RKO (cell line): ENCODE measurements at regions not wholly inside any gene's neighbourhood (a gene's known extent, or its start where the extent isn't known, plus 50 kb on each side); places are given as distances from the start of the nearest gene placed in this dataset.

ENCODE experiments used
- DNase-seq: peaks from one replicate; pipeline ENCODE4 v3.0.0-alpha.2; 2016; ENCODE audit warnings: low spot score

- no peak for DNase-seq
These were observed 224.4 kb upstream of the GALNT17 start for GRCh38 chr7:70907259-70908247.

GRCh38 chr7:70913924-70914323 is 218.0 kb upstream of the GALNT17 start:
- no peak for DNase-seq

GRCh38 chr7:70915067-70915466 is 216.9 kb upstream of the GALNT17 start:
- DNase-seq: no peak

- no peak for DNase-seq
These were observed 212.4 kb upstream of the GALNT17 start for GRCh38 chr7:70919481-70920073.

- DNase-seq: no peak
These were observed 211.1 kb upstream of the GALNT17 start for GRCh38 chr7:70920876-70921275.

GRCh38 chr7:70923181-70923845 is 208.6 kb upstream of the GALNT17 start:
- DNase-seq: no peak

- DNase-seq: no peak
These were observed 206.4 kb upstream of the GALNT17 start for GRCh38 chr7:70925411-70926115.

- no peak for DNase-seq
These were observed 205.3 kb upstream of the GALNT17 start for GRCh38 chr7:70926666-70927065.

- no peak for DNase-seq
These were observed 196.6 kb upstream of the GALNT17 start for GRCh38 chr7:70935311-70935710.

GRCh38 chr7:70935854-70936253 is 196.1 kb upstream of the GALNT17 start:
- no peak for DNase-seq

GRCh38 chr7:70937424-70937823 is 194.5 kb upstream of the GALNT17 start:
- no peak for DNase-seq

- DNase-seq: no peak
These were observed 191.3 kb upstream of the GALNT17 start for GRCh38 chr7:70940597-70940996.

- no peak for DNase-seq
These were observed 189.2 kb upstream of the GALNT17 start for GRCh38 chr7:70942791-70943190.

- DNase-seq: no peak
These were observed 187.4 kb upstream of the GALNT17 start for GRCh38 chr7:70944516-70944915.

GRCh38 chr7:70947181-70947580 is 184.8 kb upstream of the GALNT17 start:
- no peak for DNase-seq

GRCh38 chr7:70949862-70950261 is 182.1 kb upstream of the GALNT17 start:
- DNase-seq: no peak

GRCh38 chr7:70951271-70951962 is 180.5 kb upstream of the GALNT17 start:
- DNase-seq: no peak

- no peak for DNase-seq
These were observed 179.6 kb upstream of the GALNT17 start for GRCh38 chr7:70952311-70952710.

GRCh38 chr7:70953331-70953741 is 178.6 kb upstream of the GALNT17 start:
- no peak for DNase-seq

- no peak for DNase-seq
These were observed 178.1 kb upstream of the GALNT17 start for GRCh38 chr7:70953796-70954195.

- no peak for DNase-seq
These were observed 159.3 kb upstream of the GALNT17 start for GRCh38 chr7:70972693-70973092.

- DNase-seq: peak; percentile 8
These were observed 156.2 kb upstream of the GALNT17 start for GRCh38 chr7:70975754-70976153.
